Right hindlimb (tissue), 1 donor: ENCODE measurements at regions not wholly inside any gene's neighbourhood (a gene's known extent, or its start where the extent isn't known, plus 50 kb on each side); places are given as distances from the start of the nearest gene placed in this dataset.

ENCODE experiments used
- DNase-seq: peaks from one replicate; pipeline ENCODE4 v3.0.0-alpha.2; 2018

GRCh38 chr2:15049096-15049993 is 416.8 kb downstream of the LRATD1 start:
- no peak for DNase-seq

DNA sequence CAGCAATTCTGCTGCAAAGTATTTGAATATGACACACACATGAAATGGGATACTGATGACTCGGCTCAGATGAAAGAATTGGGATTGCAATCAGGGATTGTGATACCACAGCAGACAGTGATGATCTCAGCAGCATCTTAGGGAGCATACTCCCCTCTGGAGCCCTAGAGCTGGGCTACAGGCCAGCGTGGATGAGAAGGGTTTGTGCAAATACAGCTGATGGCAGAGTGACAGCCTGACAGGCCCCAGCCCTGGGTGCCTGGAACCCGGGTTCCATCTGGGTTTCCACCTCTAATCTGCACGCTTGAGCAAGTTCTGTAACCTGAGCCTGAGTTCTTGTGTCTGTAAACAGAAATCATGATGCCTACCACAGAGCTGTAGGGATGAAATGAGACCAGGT is 418.0 kb downstream of the LRATD1 start:
- no peak for DNase-seq

DNA sequence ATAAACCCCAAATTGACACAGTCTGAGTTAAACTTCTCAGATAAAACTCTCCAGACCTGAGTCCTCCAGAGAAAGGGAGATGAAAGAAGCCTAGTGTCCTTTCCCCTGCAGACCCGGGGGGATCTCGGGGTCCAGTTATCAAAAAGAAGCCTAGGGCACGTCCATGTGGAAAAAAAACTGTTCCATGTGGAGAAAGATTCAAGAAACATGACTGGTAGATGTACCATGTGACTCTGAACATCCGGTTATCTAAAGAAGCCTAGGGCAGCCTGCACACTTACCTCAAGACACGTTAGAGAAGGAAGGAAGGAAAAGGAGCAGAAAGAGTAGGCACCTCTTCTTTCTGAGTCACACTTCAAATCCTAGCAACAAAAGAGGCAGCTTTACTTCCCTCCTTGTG is 421.0 kb downstream of the LRATD1 start:
- no peak for DNase-seq

DNA sequence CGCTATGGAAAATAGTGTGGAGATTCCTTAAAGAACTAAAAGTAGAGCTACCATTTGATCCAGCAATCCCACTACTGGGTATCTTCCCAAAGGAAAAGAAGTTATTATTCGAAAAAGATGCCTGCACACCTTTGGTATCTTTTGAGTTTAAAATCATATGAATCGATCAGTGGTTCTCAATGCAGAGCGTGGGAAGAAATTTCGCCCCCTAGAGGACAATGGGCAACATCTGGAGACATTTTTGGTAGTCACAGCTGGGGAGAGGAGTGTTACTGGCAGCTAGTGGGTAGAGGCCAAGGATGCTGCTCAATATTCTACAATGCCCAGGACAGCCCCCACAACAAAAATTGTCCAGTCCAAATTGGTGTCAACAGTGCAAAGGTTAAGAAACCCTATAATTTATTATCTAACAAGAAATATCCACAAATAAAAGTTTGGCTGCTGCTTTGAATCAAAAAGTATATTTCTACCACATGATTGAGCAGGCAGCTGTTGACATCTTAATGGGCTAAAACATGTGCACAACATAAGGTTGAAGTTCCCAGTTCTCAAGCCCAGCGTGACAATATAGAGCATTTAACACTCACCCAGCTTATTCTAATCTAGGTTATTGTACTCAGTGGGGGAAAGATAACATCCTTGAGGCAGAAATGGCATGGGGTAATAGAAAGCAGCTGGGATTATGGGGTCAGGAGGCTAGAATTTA is 425.7 kb downstream of the LRATD1 start:
- DNase-seq, result no peak

DNA sequence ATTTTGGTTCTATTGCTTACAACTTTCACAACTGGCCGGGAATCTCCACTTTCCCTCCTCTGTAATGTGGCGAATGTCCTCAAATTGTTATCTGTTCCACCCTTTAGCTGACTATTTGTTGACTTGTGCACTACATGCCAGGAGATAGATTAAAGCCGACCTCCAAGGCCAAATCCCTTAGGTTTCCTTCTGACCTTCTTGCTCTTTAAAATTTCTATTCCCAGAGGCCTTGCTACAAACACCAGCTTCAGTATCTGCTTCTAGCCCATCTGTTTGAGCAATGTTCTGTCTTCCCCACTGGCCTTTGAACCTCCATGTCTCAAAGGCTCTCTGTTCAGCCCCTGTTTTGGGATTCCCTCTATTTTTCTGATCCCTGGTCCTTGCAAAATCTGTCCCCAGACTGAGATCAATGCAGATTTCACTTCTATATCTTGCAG is 426.2 kb downstream of the LRATD1 start:
- DNase-seq, result no peak

DNA sequence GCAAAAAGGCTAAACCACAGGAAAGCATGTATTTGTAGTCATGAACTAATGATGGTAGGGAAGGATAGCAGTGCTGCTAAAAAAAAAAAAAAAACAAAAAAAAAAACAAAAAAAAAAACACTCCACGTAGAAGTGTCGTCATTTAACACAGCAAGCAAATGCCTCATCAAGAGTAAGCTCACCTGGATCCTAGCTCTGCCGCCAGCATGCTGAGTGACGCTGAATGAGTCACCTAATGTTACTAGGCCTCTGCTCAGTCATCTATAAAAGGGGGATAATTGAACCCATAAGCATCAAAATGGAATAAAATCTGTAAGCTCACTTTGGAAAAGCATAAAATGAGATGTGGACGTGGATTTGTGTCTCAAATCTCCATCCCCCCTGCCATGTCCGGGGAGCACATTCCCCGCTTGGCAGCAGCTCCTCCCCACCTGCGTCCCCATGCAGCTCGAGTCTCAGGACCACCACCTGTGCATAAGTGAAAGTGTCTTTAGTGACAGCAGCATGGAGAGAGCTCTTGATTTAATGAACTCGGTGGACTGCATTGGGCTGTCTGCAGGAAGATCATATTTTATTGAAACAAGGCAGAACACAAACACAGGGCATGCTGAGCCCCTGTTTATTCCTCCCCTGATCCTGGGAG is 427.5 kb downstream of the LRATD1 start:
- DNase-seq, result no peak

- no peak for DNase-seq
These were observed 428.8 kb downstream of the LRATD1 start for GRCh38 chr2:15061268-15061667.

GRCh38 chr2:15066138-15066537 is 433.6 kb downstream of the LRATD1 start:
- DNase-seq, result no peak

DNA sequence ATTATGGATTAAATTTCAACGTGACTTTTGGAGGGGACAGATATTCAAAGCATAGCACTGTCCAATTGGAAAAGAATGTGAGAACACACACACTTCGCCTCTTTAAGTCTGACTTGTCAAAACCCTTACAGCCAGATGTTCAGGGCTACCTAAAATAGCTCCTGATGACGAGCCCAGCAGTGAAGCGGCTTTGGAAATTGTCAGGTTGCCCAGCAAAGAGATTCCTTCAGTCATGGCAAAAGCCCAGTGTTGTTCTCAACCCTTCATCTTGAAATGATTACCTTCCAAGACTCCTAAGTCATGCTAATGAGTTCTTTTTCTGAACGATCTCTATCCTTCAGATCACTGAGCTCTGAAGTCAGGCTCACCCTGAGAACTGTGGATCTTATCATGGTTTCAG is 436.6 kb downstream of the LRATD1 start:
- DNase-seq, result peak; percentile 48

GRCh38 chr2:15072836-15073235 is 440.3 kb downstream of the LRATD1 start:
- DNase-seq, result no peak

DNA sequence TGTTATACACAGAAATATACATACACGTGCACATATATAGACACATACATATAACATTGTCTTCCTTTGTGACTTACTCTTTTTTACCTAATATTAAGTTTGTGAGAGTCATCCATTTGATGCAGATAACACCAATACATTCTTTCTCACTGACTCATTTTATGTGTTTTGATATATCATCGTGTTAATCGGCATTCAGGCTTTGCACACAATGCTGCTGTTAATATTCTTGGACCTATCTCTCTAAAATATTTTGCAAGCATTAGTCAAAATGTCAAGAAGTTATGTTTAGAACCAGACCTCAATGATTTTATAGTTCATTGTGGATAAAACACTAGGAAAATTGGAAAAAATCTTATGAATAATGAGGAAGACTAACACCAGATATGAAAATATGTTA is 441.1 kb downstream of the LRATD1 start:
- DNase-seq, result no peak

DNA sequence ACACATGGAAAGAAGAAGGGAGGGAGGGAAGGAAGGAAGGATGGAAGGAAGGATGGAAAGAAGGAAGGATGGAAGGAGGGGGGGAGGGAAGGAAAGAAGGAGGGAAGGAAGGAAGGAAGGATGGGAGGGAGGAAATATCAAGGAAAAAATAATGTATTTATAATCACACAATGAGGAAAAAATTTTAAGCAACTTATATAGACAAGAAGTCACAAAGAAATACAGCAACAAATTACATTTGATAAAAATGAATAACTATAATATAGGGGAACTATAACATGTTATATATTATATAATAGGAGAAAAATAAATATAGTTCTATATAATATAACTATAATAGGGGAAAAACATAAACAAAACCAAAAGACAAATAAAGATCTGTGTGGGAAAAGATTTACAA is 441.8 kb downstream of the LRATD1 start:
- no peak for DNase-seq

DNA sequence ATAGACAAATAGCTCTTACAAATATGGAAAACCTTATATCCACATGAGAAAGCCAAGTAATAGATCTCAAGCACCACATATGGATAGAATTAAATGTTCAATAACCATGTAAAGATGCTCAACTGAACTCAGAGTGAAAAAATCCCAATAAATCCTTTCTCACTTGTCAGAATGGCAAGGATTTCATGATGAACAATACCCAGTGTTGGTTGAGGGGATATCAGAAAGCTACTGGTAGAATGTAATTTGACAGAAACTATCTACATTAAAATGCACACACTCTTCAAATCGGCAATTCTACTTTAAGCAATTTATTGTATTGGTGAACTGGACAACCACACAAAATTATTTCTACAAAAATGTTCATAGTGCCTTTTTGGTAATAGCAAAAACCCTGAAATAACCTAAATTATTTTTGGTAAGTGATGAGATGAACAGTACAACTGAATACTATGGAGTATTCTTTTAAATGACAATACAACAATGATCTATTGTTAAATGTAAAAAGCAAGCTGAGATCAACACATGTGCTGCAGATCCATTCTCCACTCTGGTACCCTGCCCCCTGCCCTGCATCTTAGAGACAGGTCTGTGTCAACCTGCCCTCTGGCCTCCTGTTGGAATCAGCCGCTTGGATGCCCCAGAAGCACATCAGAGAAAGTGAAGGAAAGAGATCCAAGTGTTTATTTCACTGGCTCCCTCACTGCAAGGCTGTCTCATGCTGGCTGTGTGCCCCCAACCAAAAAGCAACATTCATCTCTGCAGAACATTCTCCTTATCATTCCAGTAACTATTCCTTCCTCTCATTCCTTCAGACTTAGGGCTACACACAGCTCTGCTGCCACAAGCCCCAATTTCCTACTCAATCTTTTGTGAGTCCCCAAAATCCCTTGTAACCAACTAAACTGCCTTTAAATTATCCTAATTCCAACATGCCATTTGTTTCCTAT is 442.5 kb downstream of the LRATD1 start:
- no peak for DNase-seq

DNA sequence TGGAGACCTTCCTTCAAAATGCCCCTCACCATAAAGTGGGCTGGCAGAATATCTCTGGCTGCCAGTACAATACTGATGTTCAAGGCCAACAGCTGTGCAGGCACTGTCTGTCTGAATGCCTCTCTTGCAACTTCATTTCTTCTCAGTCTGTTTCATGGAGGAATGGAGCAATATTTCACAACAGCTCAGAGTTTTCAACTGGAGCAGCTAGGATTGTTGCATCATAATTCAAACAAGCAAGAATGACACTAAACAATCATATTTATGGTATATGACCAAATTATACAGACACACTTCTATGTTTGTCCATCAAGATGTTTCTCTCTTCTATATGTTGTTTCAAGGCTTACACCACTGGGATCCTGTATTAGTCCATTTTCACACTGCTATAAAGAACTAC is 444.2 kb downstream of the LRATD1 start:
- DNase-seq, result no peak

DNA sequence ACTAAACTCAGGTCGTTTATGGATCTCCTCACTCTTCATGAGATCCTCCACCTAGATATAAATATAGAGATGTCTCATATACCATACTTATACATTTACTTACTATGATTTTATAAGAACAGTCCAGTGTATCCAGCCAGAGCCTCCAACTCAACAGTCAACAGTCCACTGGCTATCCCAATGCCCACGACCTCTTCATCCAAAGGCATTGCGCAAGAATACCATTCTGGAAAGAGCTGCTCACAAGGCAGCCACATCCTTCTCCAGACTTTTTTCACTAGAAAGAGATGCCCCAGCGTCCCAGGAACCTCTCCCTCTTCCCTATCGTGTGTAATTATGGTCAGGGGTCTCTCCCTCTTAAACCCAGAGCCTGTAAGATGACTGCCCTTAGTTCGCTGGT is 448.8 kb downstream of the LRATD1 start:
- DNase-seq, result no peak

- DNase-seq, result no peak
These were observed 449.9 kb downstream of the LRATD1 start for GRCh38 chr2:15082105-15083058.

- no peak for DNase-seq
These were observed 452.4 kb downstream of the LRATD1 start for GRCh38 chr2:15084826-15085489.

DNA sequence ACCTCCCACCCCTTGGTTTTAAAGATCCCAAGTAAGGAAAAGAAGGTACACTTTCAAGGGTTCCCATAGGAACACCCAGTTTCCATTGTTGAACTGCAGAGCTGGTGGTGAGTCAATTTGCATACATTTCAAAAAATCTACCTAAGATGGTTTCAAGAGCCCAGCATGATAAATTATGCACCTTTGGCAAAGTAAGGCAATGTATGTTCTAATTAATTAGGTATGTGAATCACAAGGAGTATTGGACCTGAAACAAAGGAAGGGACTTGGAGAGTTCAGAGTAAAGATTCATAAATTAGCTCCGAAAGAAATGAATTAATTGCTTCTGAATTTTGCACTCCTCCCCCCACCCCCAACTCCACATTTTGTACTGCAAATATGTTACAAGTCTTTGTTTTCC is 459.7 kb downstream of the LRATD1 start:
- DNase-seq, result no peak

- DNase-seq, result no peak
These were observed 460.2 kb downstream of the LRATD1 start for GRCh38 chr2:15092691-15093090.

DNA sequence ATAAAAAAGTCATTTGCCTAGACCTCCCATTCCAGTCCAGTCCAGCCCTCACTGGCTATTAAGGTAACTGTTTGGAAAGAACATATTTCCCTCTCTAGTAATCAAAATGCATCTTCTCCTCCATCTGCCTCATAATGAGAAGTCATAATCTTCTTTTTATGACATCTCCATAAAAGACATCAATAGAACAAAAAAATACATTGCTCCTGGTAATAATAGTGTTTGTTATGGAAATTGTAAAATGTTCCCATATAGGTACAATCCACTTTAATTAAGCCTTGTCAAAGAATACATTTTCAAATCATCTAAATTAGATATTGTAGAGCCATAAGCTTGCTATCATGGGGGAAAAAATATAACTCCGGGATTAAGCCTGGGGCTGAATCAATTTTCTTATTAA is 461.6 kb downstream of the LRATD1 start:
- no peak for DNase-seq

GRCh38 chr2:15096873-15097272 is 464.3 kb downstream of the NBAS start:
- DNase-seq, result no peak
